Esophagus muscularis mucosa (tissue), 4 donors: ENCODE measurements at regions not wholly inside any gene's neighbourhood (a gene's known extent, or its start where the extent isn't known, plus 50 kb on each side); places are given as distances from the start of the nearest gene placed in this dataset.

Experiments used
- DNase-seq: peaks from one replicate; pipeline ENCODE4 v3.0.0-alpha.2; 2017; ENCODE audit errors: extremely low spot score
- H3K27ac ChIP-seq, 4 donors: fragments of 200-600 bp; sonication (generic); replicated peaks in 1 of 4; 1 replicate in 3 of 4; 2 replicates in 1 of 4; pipeline ENCODE4 v1.5.1; 2016 to 2019; ENCODE audit warnings: mild to moderate bottlenecking in 1 of 4
- H3K27me3 ChIP-seq, 4 donors: fragments of 200-600 bp; sonication (generic); one replicate each; pipeline versions ENCODE4 v1.5.1 to v1.6.0; 2016 to 2019
- H3K36me3 ChIP-seq, 4 donors: fragments of 200-600 bp; sonication (generic); one replicate each; pipeline ENCODE4 v1.5.1; 2016 to 2019
- H3K4me1 ChIP-seq, 4 donors: fragments of 200-600 bp; sonication (generic); one replicate each; pipeline ENCODE4 v1.5.1; 2016 to 2019
- H3K4me3 ChIP-seq, 4 donors: fragments of 200-600 bp; sonication (generic); 1 replicate in 2 of 4; 2 replicates in 2 of 4; pipeline ENCODE4 v1.5.1; 2016 to 2019; ENCODE audit warnings: mild to moderate bottlenecking in 4 of 4, moderate library complexity in 1 of 4
- H3K9me3 ChIP-seq, 4 donors: fragments of 200-600 bp; sonication (generic); 1 replicate in 3 of 4; 2 replicates in 1 of 4; pipeline ENCODE4 v1.5.1; 2016 to 2019
- EP300 ChIP-seq: sonication (generic); formaldehyde crosslinking; IDR thresholded peaks from one replicate; pipeline ENCODE4 v1.6.1; 2017; ENCODE audit warnings: antibody characterized with exemption
- POLR2A ChIP-seq: fragments of 450-650 bp; IDR thresholded peaks from one replicate; pipeline ENCODE4 v1.6.1; 2017; ENCODE audit warnings: antibody characterized with exemption, moderate library complexity, mild to moderate bottlenecking, low read depth
- POLR2AphosphoS5 ChIP-seq, 2 donors: sonication (generic); formaldehyde crosslinking; IDR thresholded peaks; one replicate each; pipeline ENCODE4 v1.6.1; 2017; ENCODE audit warnings: antibody characterized with exemption in 2 of 2
- WGBS: methylation state at CpG from one replicate; pipeline ENCODE4 v1.1.5; 2018; 5-methylcytosine and 5-hydroxymethylcytosine counted together
- intact Hi-C: fragments of 100-400 bp; cut with DNase I; formaldehyde crosslinking; loops from one replicate; pipeline ENCODE4 v1.15.1; 2023
- TF ChIP-seq, protein P1 (sequence below), 3 experiments: fragments of 200-600 bp in 2 of 3; fragments of 450-650 bp in 1 of 3; sonication (generic) in 2 of 3; IDR thresholded peaks; one replicate each; pipeline ENCODE4 v1.5.1; 2017 to 2019; ENCODE audit warnings: antibody characterized with exemption in 3 of 3, mild to moderate bottlenecking in 2 of 3, moderate library complexity in 1 of 3

DNA sequence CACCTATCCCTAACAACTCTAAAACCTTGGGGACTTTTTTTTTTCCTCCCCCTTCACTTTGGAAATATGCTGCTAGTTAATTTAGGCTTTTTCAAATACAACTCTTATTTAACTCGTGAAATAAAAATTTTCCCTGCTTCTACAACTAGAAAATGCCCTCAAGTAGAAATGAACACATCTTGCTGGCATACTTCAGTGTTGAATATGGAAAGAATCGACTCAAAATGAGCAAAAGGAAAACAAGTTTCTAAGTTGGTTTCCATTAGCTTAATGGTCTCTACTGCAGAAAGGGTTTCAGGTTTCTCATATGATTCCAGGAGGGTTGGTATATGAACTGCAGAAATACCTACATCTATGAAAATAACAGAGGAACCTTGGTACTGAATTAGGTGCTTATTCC is 118.3 kb upstream of the TMTC1 start:
- no peak overlapping the region for H3K27ac ChIP-seq
- no peak for DNase-seq
- TF ChIP-seq EP300: no peak
- TF ChIP-seq POLR2A: no peak
- TF ChIP-seq, protein P1, sequence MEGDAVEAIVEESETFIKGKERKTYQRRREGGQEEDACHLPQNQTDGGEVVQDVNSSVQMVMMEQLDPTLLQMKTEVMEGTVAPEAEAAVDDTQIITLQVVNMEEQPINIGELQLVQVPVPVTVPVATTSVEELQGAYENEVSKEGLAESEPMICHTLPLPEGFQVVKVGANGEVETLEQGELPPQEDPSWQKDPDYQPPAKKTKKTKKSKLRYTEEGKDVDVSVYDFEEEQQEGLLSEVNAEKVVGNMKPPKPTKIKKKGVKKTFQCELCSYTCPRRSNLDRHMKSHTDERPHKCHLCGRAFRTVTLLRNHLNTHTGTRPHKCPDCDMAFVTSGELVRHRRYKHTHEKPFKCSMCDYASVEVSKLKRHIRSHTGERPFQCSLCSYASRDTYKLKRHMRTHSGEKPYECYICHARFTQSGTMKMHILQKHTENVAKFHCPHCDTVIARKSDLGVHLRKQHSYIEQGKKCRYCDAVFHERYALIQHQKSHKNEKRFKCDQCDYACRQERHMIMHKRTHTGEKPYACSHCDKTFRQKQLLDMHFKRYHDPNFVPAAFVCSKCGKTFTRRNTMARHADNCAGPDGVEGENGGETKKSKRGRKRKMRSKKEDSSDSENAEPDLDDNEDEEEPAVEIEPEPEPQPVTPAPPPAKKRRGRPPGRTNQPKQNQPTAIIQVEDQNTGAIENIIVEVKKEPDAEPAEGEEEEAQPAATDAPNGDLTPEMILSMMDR (IDR thresholded peaks at IDR 0.05): no peak
- no peak for TF ChIP-seq POLR2AphosphoS5 (IDR thresholded peaks at IDR 0.05)
- H3K4me3 ChIP-seq: no peak overlapping the region
- 84% methylated on average over 2 of the region's 2 CpGs for WGBS
- no peaks in the 10 kb centered on the region for H3K27me3 ChIP-seq
- H3K9me3 ChIP-seq: no peaks in the 10 kb centered on the region
- no peaks in the 10 kb centered on the region for H3K4me1 ChIP-seq
- H3K36me3 ChIP-seq: no peaks in the 10 kb centered on the region
- intact Hi-C loops: no loop called here

DNA sequence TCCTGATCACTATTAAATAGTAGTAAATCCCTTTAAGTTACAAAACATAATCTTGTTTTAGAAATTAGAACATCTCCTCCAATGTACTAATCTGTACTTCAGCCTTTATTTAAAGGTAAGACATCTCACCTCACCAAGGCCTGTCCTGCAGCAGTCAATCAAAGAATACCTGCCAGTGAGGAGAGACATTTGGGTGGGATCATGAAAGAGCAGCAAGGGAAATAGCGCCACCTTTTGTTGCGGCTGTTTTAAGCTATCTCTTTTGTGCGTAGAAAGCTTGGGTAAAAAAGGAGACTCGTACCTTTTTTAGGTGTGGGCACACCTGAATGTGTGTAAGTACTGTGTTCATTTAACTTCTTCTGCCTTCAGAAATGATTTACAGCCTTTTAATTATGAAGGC is 117.8 kb upstream of the TMTC1 start:
- H3K4me1 ChIP-seq: no peaks in the 10 kb centered on the region
- TF ChIP-seq POLR2A (no peak), POLR2AphosphoS5 (IDR thresholded peaks at IDR 0.05) (no peak)
- TF ChIP-seq, protein P1 (IDR thresholded peaks at IDR 0.05): peak in 1 of 3 experiments; percentile 30
- no peaks in the 10 kb centered on the region for H3K27me3 ChIP-seq
- no peaks in the 10 kb centered on the region for H3K9me3 ChIP-seq
- intact Hi-C loops: no loop called here
- H3K4me3 ChIP-seq: no peak overlapping the region
- 79% methylated on average over 4 of the region's 4 CpGs for WGBS
- H3K27ac ChIP-seq: no peak overlapping the region
- no peaks in the 10 kb centered on the region for H3K36me3 ChIP-seq
- DNase-seq: no peak

DNA sequence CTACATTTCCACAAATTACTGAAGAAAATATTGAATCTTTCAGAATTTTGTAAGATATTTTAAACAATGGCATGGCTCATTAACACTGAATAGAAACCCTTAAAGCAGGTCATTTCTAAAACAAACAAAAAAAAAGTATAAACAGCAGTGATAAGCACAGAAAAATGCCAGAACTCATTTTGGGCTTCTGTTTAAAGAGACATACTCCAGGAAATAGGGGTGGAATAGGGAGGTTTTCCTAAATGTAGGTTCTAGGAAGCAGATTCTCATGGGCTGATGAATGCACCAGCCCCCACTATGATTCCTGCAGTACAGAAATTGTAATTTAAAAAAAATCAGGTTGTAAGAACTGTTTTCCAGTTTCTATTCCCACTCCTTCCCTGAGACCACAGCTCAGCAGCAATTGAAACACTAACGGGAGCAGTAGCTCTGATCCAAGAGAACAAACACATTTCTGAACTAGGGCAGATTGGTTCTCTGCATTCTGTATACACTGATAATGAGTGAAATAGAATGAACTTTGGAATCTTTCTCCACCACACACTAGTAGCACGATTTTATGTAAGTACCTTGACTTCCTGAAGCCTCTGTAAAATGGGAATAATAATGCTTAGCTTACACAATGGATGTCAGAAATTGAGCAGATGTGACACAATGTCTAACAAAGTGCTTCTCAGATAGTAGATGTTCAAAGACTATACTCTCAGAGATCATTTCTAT is 115.6 kb upstream of the TMTC1 start:
- intact Hi-C loops: loop anchor here (10.0 kb wide), 1 partner anchor 375 kb away; no protein-coding TSS in a partner anchor
- 78% methylated on average over 2 of the region's 2 CpGs for WGBS

DNA sequence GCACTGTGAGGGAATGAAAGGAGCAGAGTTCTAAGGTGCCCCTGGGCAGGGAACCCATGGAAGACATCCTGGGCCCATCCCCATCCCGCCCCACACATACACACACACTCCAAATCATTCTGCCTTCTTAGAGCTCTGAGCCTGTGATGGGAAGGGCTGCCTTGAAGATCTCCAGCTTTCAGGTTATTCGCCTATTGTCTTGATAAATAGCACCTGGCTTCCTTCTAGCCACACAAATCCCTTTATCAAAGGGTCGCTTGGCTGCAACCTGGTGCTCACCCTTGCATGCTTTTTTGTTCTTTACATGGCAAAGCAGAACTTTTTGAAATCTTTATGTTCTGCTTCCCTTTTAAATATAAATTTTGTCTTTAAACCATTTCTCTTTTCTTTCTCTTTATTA is 112.2 kb upstream of the TMTC1 start:
- no peaks in the 10 kb centered on the region for H3K4me1 ChIP-seq
- H3K27me3 ChIP-seq: no peaks in the 10 kb centered on the region
- no peak overlapping the region for H3K4me3 ChIP-seq
- TF ChIP-seq, protein P1 (IDR thresholded peaks at IDR 0.05): no peak
- TF ChIP-seq POLR2AphosphoS5 (IDR thresholded peaks at IDR 0.05) (no peak), POLR2A (no peak), EP300 (no peak)
- DNase-seq: no peak
- H3K9me3 ChIP-seq: no peaks in the 10 kb centered on the region
- H3K36me3 ChIP-seq: no peaks in the 10 kb centered on the region
- 78% methylated on average over 3 of the region's 3 CpGs for WGBS
- no peak overlapping the region for H3K27ac ChIP-seq
- intact Hi-C loops: loop anchor here (10.0 kb wide), 1 partner anchor 371 kb away; no protein-coding TSS in a partner anchor

More for the DNA sequence above, 115.6 kb upstream of the TMTC1 start:
- no peak for TF ChIP-seq POLR2A
- TF ChIP-seq POLR2AphosphoS5 (IDR thresholded peaks at IDR 0.05): no peak
- no peak for TF ChIP-seq EP300
- TF ChIP-seq, protein P1 (IDR thresholded peaks at IDR 0.05): no peak
- Histone ChIP-seq H3K36me3 (no peaks in the 10 kb centered on the region), H3K27ac (no peak overlapping the region), H3K4me3 (no peak overlapping the region), H3K27me3 (no peaks in the 10 kb centered on the region), H3K4me1 (no peaks in the 10 kb centered on the region), H3K9me3 (no peaks in the 10 kb centered on the region)
- DNase-seq: no peak
